ENCODE measurements at regions not wholly inside any gene's neighbourhood (a gene's known extent, or its start where the extent isn't known, plus 50 kb on each side); places are given as distances from the start of the nearest gene placed in this dataset.
"Not testable (repeated sequence)": the region's sequence is repeated elsewhere in the genome, so short reads cannot be mapped to it uniquely, and the experiment has no call there.

DNA sequence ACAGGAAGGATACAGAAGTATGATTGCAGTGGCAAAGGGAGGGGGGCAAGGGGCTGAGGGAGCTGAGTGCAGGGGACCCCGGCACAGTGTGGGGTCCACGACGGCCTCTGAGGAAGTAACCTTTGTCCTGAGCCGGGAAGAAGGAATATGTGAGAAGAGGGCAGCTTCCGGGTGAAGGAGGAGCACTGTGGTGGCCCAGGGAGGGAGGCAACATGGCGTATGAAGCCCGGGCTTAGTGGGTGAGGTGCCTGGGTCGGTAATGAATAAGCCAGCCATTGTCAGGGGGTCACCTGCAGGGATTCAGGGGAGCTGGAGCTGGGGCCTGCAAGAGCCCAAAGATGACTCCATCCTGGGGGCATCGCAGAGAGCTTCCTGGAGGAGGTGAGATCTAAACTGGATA is 200.4 kb downstream of the FOXD2 start:
- DNase-seq: no peak

DNA sequence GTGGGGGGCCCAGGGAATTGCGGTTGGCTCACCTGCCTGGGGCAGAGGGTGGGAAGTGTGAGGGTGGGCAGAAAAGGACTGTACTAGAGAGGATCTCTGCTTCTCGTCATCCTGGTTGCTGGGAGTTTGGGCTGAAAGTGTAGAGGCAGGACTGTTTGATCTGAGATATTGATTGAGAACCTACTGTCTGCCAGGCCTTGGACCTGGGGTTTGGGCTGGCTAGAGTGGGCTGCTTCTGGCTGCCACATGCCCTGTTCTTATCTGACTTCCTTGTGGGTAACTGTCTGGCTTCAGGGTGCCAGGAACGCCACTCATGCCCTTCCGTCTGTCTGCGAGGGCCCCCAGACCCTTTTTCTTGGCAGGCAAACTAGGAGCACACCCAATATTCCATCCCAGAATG is 200.9 kb downstream of the FOXD2 start:
- DNase-seq: no peak

DNA sequence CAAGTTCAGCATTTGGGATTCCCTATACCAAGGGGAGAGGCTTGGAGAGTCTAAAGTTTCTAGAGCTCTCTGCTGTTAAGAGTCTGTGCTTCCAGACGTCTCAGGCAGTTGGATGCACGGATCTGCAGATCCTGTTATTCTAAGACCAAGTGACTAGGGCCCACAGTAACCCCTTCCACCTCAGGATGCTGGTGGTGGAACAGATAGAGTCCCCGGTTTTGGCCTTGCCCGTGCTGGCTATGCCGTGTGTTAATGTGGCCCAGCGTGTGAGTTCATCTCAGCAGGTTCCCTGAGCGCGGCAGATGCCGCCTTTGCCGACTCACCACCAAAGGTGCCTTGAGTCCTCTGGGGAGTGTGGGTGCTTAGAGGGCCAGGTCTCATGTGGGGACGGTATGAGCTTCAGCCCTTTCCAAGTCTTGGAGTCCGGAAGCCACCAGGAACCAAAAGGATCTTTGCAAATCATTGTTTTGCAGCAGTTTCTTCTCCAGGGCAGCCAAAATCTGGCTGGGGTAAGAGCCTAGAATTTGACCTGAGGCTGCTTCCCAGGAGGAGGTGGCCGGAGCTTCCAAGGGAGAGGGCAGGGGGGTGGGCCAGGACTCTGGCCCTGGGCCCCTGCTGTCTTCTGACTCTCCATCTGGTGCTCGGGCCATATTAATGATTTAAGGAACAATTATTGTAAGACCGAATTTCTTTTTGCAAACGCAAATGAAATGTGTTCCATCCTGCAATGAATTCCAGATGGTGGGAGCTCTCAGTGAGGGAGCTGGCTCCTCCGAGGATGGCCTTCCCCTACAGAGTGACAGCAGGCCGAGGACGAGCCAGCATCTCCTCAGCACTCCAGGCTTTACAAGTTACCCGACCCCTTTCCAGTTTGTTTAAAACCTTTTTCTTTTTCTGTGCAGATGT is 205.7 kb downstream of the FOXD2 start:
- no peak for DNase-seq

DNA sequence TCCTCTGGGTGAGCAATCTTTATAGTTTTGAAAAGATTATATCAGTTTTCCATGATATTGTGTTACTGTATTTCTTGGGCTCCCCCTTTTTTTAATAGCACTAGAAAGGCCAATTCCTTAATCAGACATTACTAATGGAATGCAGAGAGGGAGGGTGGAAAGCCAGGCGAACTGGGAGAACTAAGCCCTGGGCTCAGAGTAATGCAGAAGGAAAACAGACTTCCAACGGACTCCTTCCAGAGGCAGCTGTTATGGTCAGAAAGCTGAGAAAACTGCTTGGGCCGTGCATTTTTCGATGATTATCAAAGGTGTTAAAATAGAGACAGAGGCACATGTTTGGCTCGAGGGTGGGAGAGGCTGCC is 206.3 kb downstream of the FOXD2 start:
- no peak for DNase-seq

DNA sequence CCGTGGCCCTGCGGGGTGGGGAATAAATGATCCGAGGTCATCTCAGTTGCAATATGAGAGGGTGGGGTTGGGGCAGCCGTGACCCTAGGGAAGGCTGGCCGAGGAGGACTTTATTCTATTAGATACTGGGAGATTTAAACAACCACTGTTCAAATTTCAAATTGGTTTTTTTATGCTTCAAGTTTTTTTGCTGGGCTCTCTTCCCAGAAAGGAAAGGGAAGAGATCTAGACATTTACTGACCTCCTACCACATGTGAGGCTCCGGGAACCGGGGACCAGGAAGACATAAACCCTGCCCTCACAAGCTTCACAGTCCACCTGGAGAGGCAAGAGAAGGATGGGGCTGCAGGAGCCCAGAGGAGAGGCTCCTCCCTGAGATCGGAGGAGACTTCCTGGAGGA is 207.3 kb downstream of the FOXD2 start:
- no peak for DNase-seq

- no peak for DNase-seq
Measured at GRCh38 chr1:47646676-47647075, 208.8 kb downstream of the FOXD2 start.

DNA sequence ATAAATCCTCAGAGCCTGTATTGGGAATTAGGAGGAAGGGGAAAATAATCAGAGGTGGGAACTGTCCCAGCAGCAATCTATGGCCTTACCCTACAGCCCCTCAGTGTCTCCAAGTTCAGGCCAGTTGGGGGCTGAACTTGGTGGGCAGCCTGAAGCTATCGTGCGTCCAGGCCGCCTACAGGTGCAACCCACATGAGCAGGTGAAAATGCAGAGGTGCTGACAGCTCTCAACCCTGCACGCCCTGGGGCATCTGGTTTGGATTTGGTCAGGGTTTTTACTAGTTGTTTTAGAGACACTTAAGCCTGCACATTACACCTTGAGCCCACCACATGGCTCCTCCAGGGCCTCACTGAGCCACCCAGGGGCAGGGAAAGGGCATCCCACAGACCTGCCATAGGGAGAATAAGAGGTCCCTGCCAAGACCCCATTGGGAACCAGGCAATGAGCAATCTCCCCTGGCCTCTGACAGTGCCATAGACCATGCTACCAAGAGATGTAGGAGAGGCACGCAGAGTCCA is 209.5 kb downstream of the FOXD2 start:
- DNase-seq: no peak

GRCh38 chr1:47650205-47650604 is 212.4 kb downstream of the FOXD2 start:
- DNase-seq: peak; percentile 74

- DNase-seq: no peak
Measured at GRCh38 chr1:47650611-47651010, 212.8 kb downstream of the FOXD2 start.

DNA sequence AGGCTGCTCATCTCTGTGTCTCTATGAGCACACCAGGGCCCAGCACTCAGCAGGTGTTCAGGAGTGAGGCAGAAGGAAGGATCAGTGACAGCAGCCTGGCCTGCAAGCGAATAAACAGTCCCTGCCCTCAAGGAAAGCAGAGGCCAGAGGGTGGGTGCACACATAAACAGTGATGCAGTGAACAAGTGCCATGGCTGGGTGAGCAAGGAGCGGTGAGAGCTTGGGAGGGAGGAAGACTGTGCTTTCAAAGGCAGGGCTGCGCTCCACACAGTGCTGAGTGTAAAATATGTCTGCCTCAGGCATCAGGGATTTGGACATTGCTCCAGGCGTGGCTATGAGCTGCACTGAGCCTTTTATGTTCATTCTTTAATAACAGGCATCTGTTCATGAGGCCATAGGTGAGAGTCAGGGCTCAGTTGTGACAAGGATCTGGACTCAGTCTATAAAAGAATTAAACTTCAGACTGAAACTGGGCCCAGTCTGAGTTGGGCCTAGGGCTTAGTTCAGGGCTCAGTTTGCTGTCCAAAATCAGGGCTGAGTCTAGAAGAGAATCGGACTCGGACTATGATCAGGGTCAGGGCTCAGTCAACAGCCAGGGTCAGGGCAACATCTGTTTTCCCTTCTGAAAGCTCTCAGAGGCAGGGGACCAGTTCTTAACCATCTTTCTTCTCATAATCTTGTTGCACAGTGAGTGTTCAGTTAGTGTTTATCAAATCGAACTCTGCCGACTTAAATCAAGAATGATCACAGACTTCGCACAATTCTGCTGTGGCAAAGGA is 213.7 kb downstream of the FOXD2 start:
- DNase-seq: no peak

DNA sequence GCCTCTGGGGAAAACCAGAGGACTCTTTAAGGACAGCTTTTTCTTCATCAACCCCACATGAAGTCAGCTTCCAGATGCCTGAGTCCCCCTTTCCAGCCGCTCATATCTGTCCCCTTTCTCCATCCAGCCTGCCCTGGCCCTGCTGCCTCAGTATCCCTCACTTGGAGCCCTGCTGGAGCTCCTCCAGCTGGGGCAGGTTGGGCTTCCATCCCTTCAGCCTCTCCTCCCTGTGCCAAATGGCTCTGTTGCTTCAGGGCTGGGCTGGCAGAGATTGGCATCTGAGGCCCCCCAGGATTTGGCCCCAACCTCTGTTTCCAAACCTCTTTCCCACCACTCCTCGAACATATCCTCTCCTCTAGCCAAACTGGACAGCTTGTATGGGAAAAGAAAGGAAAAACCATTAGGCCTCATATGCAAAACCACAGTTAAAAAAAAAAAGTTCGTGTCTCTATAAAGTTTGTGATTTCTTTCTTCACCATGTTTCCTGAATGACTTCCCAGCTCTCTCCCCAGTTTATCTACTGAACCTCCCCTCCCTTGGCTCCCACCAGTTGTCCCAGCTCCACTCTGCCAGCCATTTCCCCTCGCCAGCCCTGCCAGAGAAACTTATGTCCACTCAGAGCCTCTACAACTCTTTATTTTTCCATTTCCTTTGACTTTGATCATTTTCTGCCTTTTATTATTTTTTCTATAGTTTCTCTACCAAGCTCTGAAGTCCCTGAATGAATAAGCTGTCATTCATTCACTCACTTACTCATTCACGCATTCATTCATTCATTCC is 217.9 kb downstream of the FOXD2 start:
- no peak for DNase-seq

DNA sequence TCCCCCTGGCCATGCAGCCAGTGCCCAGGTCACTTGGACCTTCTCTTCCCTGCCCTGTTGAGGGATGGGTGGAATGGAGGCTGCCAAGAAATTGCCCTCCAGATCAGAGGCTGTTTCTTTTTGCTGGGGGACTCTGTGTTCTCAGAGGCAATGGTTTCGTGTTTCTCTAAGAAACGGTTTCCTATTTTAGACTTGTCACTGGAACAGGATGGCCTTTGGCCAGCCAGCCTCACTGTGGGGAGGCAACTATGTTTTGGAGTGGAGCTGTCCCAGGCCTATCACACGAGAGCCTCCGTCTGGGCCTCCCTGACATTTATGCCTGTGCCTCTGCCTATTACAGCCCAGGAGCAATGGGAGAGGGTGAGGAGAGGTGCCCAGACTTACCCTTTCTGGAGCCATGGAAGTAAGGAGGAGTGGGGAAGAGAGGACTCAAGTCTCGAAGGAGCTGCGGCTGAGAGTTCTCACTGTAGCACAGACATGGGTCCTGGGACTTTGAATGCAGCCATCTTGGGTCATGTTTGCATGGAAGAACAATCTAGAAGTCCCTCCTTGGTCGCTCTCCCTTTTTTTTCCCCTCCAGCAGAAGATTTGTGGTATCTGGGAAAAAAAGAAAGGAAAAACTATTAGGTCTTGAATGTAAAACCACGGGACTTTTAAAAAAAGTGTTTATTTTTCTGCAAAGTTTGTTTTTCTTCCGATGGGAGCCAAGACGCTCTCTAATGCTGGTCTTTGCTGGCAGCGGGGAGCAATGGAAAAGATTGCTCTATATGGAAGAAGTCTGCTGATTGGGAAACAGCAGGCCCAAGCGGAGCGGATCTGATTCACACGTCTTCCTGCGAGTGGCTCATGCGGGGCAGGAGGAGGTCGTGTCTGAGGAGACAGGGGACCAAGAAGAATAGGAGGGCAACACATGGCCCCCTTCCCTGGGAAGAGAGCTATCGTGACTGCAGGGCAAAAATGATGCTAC is 219.2 kb downstream of the FOXD2 start:
- no peak for DNase-seq

GRCh38 chr1:47658161-47658920 is 220.5 kb downstream of the FOXD2 start:
- no peak for DNase-seq

- DNase-seq: peak; percentile 58
Measured at GRCh38 chr1:47659146-47659545, 221.3 kb downstream of the FOXD2 start.

DNA sequence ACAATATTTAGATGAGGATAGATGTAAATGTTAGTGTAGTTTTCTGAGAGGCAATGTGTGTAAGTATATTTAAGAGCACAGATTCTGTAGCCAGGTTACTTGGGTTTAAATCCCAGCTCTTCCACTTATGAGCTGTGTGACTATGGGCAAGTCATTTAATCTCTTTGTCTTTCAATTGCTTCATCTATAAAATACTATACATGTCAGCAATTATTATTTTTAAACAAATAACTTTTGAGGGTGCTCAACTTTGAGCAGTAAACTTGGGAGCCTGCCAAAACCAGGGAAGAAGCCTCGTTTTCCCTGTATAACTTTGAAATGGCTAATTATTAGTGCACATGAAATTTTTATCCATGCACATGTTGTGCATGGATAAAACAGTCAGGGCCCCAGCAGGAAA is 222.8 kb downstream of the FOXD2 start:
- no peak for DNase-seq

- DNase-seq: no peak
Measured at GRCh38 chr1:47661040-47661439, 223.2 kb downstream of the FOXD2 start.

- no peak for DNase-seq
Measured at GRCh38 chr1:47662068-47662467, 224.2 kb downstream of the FOXD2 start.

GRCh38 chr1:47663286-47663685 is 225.4 kb downstream of the FOXD2 start:
- DNase-seq: no peak

GRCh38 chr1:47664356-47664755 is 226.5 kb downstream of the FOXD2 start:
- no peak for DNase-seq

DNA sequence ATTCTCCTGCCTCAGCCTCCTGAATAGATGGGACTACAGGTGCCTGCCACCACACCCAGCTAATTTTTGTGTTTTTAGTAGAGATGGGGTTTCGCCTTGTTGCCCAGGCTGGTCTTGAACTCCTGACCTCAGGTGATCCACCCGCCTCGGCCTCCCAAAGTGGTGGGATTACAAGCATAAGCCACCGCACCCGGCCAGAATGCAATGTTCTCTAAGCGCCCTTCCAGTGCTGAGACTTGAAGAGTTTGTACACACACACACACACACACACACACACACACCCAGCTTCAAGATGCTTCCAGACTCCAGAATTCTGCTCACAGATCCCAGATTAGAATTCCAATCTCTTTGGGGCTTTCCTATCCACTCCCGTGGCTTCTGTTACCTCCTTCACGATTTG is 227.1 kb downstream of the FOXD2 start:
- not testable (repeated sequence) for DNase-seq

DNA sequence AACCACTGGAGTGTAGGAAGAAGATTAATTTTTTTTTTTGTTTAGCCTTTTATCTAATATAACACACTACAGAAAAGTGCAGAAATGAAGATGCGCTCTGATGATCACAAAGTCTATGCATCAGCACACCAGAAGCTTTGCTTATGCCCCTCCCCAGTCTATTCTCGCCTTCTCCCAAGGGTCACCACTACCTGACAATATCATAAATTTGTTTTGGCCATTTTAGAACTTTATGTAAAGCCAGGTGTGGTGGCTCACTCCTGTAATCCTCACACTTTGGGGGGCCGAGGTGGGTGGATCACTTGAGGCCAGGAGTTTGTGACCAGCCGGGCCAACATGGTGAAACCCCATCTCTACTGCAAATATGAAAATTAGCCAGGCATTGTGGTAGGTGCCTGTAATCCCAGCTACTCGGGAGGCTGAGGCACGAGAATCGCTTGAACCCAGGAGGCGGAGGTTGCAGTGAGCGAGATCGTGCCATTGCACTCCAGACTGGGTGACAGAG is 231.3 kb downstream of the FOXD2 start:
- DNase-seq: no peak
